Activated CD8-positive, alpha-beta memory T cell treated with anti-CD3 and anti-CD28 coated beads for 36 hours (primary cell): ENCODE measurements at regions not wholly inside any gene's neighbourhood (a gene's known extent, or its start where the extent isn't known, plus 50 kb on each side); places are given as distances from the start of the nearest gene placed in this dataset.

Experiments used
- CTCF ChIA-PET: fragments of 350-600 bp; sonication (Branson Sonifier 250); formaldehyde crosslinking; loops from one replicate; lab custom pipeline; 2021; ENCODE audit warnings: antibody characterized with exemption; lab: Charles Lee
- POLR2A ChIA-PET: fragments of 350-600 bp; sonication (Branson Sonifier 250); formaldehyde crosslinking; loops from one replicate; lab custom pipeline; 2021; ENCODE audit warnings: antibody characterized with exemption; lab: Charles Lee

DNA sequence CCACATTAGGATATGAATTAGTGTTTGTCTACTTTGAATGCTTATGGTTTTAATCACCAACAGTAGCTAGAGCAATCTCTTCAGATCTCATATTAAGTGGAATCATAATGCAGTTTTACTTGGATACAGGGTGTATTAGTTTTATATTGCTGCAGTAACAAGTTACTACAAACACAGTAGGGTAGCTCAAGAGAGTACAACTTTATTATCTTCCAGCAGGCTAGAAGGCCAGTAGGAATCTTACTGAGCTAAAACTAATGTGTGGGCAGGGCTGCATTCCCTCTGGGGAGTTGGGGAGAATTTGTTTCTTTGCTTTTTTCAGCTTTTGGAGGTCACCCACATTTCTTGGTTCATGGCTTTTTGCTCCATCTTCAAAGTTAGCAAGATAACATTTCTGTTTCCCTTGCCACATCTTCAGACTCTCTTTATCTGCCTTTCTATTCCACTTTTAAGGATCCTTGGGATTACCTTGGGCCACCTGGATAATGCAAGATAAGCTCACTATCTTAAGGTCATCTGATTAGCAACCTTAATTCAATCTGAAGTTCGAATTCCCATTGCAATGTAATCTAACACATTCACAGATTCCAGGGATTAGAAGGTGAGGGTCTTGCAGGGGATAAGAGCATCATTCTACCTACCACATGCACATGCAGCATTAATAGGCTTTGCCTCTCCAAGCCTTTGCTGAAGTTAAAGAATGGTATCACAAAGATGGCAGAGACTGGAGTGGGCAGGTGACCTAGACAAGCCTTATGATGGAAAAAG, 134.1 kb upstream of the SLC10A2 start:
- ChIA-PET POLR2A (no interaction called here), CTCF (no interaction called here)

DNA sequence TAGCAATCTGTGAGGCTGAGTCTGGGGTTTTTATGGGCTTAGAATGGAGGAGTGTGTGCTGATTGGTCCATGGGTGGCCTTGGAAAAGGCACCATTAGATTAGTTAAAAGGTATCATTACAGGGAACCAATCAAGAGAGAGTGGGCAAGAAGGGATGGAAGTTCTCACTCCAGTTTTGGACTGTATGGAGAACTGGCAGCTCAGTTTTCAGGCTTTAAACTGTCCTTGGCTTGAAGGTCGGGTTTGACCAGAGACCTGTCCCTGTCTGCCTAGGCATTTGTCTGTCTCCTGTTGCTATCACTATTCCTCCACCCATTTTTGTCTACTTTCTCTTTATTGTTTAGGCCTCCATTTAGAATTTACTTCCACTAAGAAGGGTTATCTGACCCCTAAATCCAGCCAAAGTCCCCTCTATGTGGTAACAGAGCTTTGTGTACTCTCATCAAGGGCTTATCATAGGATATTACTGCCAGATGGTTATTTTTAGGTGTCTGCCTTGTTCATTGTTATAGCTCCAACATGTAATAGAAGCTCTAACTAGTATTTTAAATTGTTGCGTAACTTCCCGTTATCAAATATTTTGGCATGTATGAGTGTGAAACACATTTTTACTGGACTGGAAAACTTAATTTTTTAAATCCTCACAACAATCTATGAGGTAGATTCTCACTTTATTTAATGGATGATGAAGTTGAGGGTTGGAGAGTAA, 133.3 kb upstream of the SLC10A2 start:
- ChIA-PET POLR2A (no interaction called here), CTCF (no interaction called here)

DNA sequence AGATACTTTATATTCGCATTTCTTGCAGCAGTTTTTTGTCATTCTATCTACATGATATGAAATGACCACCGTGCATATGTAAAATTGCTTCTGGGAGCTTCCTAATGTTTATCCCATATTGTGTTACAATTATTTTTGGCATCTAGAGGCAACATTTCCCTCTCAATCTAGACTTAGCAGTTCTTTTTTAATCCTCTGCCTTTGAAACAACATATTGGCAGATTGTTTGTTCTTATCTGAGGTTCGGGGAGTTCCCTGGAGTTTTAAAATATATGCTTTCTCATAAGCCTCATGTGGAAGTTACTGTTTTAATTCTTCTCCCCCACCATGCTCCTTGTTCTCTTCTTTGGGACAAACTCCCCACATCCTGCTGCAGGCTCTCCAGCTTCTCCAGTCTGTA, 130.1 kb upstream of the SLC10A2 start:
- CTCF ChIA-PET, result no interaction called here
- POLR2A ChIA-PET, result no interaction called here

DNA sequence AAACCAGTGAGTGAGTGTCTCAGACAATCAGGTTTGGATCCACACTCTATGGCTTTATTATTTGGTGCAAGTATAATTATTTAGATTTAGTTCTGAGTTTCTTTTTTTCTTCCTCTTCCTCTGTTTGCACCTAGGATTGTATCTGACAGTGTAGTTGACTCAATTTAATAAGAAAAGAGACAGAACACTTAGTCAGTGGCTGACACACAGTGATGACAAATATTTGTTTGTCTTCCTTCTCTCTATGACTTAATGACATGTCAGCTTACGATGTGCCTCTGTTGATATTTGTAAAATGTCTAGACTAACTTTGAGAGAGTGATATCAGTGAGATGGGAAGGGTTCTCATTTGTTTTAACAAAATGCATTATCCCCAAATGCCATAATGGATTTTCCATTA, 129.5 kb upstream of the SLC10A2 start:
- ChIA-PET POLR2A (no interaction called here), CTCF (no interaction called here)

DNA sequence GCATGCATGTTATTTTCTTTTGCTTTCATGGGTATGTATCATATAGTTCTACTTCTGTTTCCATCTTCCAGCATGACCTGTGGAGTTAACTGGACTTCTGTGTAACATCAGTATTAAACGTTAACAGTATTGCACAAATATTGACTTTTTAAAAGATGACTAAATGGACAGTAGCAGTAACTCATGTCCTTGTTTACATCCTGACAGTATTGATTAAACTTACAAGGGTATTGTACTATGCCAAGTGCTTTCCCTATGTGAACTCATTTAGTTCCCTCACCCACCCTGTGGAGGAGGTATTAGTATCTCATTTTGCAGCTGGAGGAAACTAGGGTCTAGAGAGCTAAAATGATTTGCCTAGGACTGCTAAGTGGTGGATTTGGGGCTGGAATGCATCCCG, 128.7 kb upstream of the SLC10A2 start:
- CTCF ChIA-PET, result no interaction called here
- POLR2A ChIA-PET, result no interaction called here

DNA sequence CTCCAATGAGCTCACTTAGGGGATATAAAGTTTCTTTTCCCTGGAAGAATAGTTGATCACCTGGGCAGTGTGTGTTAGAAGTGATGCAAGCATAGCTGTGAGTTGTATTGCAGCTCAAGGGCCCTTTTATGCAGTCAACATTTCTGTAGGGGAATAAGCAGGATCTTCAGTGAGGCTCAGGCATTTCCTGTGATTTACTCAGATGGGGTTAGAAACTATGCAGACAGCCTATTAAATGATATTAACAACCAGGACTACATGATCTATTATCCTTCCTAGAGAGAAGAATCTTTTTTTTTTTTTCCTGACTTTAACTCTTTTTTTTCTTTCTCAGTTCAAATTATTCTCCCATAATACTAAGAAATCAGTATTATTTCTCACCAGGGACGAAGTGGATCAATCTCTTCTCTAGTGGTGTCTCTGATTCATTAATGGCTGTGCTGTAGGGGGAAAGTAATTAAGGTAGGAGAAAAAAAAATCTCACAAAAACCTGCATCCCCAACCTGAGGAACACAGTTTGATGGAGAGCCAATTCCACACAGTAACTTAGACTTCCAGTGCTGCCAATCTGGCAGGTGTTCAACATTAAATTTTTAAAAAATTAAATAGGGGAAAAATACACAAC, 126.4 kb upstream of the SLC10A2 start:
- ChIA-PET CTCF (no interaction called here), POLR2A (no interaction called here)

DNA sequence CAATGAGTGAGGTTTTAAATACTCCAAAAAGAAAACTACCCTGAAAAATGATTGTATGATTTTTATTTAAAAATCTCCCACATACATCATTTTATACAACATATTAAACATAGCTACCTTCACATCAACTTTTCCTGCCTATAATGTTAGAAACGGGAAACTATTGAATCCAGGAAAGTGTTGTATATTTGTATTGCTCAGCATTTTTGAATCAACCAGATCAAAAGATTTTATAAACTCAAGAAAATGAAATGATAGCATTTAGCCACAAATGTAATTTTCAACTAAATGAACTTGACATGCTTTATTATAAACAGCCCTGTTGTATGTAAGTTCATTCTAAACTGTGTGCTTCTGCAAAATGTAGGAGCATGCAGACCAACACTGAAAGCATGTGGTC, 124.6 kb upstream of the SLC10A2 start:
- POLR2A ChIA-PET, result no interaction called here
- CTCF ChIA-PET, result no interaction called here

DNA sequence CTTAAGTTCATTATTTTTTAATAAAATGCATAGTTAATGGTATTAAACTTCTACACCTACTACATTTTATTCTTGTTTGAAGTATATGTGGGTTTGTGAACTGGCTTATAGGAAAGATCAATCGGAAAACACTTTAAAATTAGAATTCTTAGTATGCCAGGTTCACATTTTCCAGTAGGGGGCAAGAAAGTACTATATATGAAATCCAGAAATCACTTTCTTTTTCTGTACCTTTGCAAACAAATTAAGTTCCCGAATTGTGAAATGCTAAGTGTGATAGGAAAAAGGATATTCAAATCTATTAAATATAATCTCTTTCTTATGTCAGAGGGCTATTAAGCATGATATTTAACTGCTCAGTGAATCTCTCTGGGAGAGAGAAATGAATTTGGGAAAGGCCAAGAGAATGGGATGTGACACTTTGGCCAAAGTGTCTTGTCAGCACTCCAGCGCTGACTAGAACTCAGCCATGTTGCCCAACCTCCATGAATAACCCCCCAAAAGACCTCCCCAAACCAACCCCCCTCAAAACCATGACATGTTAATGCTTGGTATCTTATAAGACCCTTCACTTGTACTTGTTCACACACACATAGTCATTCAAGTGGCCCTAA, 122.6 kb upstream of the SLC10A2 start:
- CTCF ChIA-PET, result no interaction called here
- POLR2A ChIA-PET, result no interaction called here

DNA sequence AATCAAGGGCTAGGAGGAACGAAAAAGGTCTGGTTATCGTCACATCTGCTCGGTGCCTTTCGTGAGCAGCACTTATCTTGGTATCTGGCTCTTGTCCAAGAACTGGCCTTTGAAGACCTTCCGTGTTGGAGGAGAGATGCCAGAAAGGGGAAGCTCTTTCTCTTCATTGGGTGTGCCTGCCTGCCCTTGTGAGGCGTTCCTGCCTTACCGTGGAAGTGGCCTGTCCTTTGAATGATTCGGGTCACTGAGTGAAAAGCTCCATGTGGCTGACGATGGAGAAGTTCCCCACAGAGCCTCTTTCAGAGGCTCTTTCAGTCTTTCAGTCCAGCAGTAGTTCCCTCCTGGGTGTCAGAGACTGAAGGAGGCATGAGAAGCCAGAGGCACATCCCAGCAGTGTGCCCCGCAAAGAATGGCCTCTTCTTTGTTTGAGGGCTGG, 121.5 kb upstream of the SLC10A2 start:
- POLR2A ChIA-PET, result no interaction called here
- CTCF ChIA-PET, result no interaction called here

DNA sequence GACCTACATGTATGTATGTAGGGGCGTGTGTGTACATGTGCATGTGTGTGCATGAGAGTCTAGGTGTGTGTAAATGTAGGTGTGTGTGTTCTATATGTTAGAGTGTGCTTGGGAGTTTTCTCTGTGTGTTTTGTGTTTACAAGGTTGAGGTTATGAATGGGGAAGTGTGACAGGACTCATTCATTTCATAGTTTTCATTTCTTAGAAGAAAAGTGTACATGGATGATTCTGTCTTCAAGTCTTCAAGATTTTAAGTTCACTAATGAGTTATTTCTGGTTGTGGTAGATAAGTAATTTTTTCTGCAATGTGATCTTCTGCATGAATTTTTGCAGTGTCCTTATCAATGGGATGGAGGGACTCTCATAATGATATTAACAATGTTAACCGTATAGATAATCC, 118.2 kb upstream of the SLC10A2 start:
- CTCF ChIA-PET, result no interaction called here
- POLR2A ChIA-PET, result no interaction called here

DNA sequence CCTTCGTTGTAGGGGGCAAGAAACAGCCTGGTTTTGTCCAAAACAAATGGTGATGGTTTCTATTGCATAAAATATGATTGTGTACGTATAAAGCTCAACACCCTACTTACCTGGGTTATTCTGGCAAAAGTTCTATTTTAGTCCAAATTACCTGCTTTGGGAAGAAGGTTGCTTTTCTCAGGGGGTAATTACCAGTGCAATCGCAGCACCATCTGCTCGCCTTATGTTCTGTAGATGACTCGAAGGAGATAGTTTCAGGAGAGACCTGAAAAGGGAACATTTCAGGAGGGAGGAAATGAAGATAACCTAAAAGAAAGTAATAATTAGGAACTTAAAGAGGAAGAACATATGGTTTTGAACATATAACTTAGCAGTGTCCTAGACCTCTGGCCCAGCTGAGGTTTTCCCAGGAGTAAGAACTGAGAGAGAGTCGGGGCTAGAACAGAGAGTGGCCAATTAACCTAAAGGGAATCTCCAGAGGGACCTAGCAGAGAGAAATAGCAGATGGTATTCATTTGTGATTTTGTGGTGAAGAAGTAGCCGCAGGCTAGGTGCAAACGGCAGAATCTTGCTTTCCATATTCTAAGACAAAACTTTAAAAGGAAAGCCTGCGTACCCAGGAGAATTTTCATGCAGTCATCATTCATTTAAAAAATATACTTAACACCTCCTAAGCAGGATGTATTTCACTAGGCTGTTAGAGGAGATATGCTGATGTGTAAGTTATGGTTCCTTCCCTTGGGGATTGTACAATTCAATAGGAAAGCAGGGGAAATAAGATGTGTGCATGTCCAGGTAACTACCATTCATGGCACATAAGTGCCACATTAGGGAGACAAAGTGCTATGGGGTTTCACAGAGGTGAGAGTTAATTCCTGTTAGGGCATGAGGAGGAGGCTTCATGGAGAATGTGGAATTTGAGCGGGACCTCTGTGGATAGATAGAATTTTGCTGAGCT, 113.0 kb upstream of the SLC10A2 start:
- ChIA-PET POLR2A (no interaction called here), CTCF (no interaction called here)

DNA sequence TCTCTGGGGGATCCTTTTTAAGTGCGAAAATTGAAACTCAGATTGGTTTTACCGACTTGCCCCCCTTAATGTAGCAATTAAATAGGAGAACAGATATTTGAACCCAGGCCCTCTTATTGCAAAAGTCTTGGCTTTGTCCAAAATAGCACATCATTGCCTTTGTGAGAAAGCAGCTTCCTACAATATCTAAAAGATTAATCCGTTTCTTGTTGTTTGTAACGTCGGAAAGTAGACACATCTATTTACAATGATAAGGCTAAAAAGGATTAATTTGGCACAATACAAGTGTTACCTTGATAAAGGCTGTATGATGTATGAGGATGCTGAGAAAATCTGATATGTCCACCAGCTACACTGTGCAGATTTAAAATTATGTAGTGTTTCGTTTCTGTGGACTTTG, 108.7 kb upstream of the SLC10A2 start:
- ChIA-PET CTCF (no interaction called here), POLR2A (no interaction called here)

DNA sequence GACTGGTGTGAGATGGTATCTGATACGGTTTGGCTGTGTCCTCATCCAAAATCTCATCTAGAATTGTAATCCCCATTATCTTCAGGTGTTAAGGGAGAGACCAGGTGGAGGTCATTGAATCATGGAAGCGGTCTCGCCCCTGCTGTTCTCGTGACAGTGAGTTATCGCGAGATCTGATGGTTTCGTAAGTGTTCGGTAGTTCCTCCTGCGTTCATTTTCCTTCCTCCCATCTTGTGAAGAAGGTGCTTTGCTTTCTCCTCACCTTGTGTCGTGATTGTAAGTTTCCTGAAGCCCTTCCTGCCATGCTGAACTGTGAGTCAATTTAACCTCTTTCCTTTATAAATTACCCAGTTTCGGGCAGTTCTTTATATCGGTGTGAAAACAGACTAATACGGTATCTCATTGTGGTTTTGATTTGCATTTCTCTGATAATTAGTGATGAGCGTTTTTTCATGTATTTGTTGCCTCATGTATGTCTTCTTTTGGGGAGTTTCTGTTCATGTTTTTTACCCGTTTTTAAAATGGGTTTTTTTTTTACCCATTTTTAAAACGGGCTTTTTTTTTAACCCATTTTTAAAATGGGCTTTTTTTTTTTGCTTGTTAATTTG, 102.8 kb upstream of the SLC10A2 start:
- CTCF ChIA-PET, result no interaction called here

DNA sequence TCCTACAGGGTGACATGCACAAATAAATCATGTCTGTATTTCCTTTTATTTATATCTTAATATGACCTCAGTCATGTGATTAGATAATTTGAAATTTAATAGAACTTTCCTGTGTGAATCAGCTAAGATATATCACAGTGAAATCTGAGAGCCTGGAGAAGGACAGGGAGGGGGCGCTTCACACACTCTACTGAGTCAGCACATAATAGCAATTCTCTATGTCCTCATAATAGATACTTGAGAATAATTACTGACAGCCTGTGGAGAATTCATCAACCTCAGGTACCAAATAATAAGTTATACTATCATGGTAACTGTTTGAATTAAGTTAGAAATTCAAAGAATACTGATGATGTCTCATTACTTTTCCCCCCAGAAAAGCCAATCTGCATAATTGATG, 98.0 kb upstream of the SLC10A2 start:
- POLR2A ChIA-PET, result no interaction called here
- CTCF ChIA-PET, result no interaction called here

More for the DNA sequence above, 102.8 kb upstream of the SLC10A2 start:
- POLR2A ChIA-PET, result no interaction called here

DNA sequence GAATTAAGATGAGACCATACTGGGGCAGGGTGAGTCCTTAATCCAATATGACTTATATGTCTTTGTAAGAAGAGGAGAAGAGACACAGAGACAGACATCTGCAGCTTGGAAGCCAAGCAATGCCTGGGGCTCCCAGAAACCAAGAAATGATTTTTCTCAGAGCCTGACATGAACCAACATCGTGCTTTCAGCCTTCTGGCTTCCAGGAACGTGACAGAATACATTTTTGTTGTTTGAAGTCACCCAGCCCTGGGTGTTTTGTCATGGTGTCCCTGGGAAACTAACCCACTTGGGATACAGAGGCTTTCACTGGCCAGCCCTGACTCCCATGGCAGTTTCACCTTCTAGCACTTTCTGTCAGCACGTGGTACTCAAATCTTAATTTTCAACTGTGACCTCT, 95.3 kb upstream of the SLC10A2 start:
- ChIA-PET POLR2A (no interaction called here), CTCF (no interaction called here)

DNA sequence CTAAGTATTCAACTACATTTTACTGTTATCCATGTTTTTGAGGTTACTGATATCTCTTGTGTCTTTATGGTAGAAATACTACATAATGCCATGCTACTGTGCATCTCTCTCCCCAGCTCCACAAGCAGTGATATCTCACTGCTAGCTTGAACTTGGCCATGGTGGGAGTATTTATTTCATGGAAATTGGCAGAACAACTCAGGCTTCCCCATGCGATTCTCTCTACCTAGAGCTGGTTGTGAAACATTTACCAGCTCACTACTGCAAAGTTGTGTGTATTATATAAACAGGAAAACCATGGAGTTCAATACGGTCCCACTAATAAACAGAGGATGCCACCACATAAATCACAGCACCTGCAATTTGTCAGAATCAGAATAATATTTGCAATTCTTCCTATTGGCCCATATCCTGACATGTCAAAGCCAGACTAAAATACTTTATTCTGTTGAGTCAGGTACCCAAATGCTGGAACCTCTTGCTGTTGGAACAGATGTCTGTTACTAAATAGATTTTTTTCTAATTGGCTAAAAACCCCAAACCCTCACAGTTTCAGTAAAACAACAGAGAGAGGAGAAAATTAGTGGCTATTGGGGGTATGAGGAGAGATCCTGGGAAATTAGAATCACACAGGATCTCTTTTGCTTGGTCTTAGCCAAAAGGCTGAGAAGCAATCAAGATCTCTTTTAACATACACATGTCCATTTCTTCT, 91.4 kb upstream of the SLC10A2 start:
- CTCF ChIA-PET, result no interaction called here
- POLR2A ChIA-PET, result no interaction called here

DNA sequence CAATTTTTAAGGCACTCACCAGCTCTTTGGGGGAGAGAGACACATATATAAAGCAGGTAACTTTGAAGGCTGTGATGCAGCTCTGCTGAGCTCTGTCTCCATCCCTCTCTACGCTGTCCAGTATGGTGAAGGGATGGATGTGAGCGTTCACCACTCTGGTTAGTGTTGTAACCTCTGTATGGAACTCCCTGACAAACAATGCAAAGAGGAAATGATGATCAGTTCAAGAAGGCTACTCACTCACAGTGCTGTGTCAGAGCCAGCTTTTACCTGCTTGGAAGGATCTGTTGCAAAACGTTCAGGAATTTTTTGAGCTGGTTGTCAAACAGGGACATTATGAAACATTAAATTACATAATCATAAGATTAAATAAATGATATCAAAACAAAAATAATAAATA, 90.8 kb upstream of the SLC10A2 start:
- POLR2A ChIA-PET, result no interaction called here
- CTCF ChIA-PET, result no interaction called here

DNA sequence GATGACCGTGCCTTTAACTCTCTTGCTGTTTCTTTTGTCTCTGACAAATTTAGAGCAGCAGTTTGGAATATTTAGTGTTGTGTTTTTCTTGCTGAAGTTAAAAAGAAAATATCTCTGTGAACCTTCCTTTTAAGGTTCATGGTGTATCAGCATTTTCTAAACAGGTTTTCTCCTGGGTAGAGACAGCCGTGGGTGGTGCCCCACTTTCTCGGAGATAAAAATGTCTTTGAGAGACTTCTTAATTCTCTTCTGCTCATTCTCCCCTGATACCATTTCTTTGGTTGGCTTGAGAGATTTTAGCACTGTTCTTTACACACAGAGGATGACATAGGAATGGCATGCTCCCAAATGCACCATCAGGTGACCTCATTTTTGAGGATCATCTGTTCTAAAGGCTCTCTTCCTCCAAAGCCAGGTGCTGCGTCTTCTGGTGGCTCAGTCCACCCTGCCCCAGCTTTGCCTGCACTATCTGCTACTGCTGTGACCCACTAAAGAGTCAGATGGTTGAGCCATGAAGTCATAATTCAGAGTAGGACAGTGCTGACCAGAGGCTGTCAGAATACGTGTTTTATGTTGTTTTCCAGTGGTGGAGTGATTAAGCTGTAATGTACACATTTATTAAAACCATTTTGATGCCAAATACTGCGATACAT, 90.3 kb upstream of the SLC10A2 start:
- ChIA-PET POLR2A (no interaction called here), CTCF (no interaction called here)
